GM12864 (cell line): ENCODE measurements at regions not wholly inside any gene's neighbourhood (a gene's known extent, or its start where the extent isn't known, plus 50 kb on each side); places are given as distances from the start of the nearest gene placed in this dataset.

Source experiments
- DNase-seq: peaks from one replicate; pipeline ENCODE4 v3.0.0-alpha.2; 2011; ENCODE audit warnings: low read depth
- H3K4me3 ChIP-seq: 2 replicates; pipeline ENCODE4 v1.5.1; 2011; ENCODE audit warnings: mild to moderate bottlenecking, low read depth, low read length, control low read depth
- TF ChIP-seq, protein P1 (sequence below): IDR thresholded peaks from 2 replicates; pipeline ENCODE4 v1.5.1; 2011; ENCODE audit warnings: low read depth, mild to moderate bottlenecking, moderate library complexity, low read length, control low read depth, inconsistent platforms; ENCODE audit errors: missing control alignments

GRCh38 chr10:124176349-124177179 lies 83.2 kb upstream of the CHST15 start:
- TF ChIP-seq, protein P1, sequence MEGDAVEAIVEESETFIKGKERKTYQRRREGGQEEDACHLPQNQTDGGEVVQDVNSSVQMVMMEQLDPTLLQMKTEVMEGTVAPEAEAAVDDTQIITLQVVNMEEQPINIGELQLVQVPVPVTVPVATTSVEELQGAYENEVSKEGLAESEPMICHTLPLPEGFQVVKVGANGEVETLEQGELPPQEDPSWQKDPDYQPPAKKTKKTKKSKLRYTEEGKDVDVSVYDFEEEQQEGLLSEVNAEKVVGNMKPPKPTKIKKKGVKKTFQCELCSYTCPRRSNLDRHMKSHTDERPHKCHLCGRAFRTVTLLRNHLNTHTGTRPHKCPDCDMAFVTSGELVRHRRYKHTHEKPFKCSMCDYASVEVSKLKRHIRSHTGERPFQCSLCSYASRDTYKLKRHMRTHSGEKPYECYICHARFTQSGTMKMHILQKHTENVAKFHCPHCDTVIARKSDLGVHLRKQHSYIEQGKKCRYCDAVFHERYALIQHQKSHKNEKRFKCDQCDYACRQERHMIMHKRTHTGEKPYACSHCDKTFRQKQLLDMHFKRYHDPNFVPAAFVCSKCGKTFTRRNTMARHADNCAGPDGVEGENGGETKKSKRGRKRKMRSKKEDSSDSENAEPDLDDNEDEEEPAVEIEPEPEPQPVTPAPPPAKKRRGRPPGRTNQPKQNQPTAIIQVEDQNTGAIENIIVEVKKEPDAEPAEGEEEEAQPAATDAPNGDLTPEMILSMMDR = no peak
- no peak for DNase-seq
- H3K4me3 ChIP-seq = no peak overlapping the region

- no peak overlapping the region for H3K4me3 ChIP-seq
- DNase-seq = no peak
- TF ChIP-seq, protein P1 = no peak
Observed at GRCh38 chr10:124175701-124176348, 82.4 kb upstream of the CHST15 start.

GRCh38 chr10:124174673-124175645 lies 81.6 kb upstream of the CHST15 start:
- DNase-seq = no peak
- TF ChIP-seq, protein P1 = no peak
- H3K4me3 ChIP-seq = no peak overlapping the region

GRCh38 chr10:124174071-124174566 lies 80.7 kb upstream of the CHST15 start:
- H3K4me3 ChIP-seq = no peak overlapping the region
- TF ChIP-seq, protein P1 = no peak
- no peak for DNase-seq

DNA sequence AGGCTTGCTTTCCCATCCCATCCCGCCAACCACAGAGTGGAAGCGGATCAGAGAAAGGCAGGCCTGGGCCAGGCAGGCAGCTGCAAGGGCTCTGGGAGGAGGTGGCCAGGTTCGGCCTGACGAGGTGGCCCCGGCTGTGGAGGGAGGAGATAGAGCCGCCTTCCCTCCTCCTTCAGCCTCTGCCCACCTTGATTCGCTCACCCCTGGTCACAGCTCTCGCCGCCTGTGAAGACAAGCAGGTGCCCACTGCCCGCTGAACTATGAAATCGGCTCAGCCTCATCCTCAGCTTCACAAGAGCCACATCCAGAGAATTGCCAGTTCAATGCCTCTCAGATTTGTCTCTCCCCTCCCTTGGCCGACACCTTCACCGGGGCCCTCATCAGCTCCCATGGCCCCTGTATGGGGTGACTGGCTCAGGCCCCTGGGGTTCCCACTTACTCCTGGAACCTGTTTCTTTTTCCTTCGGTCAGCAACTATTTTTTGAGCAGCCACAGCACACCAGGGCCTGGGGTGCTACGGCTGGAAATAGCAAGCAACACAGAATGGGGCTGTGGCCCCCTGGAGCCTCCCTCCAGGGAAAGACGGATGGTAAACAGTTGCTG lies 80.0 kb upstream of the CHST15 start:
- TF ChIP-seq, protein P1 = no peak
- H3K4me3 ChIP-seq = no peak overlapping the region
- DNase-seq = no peak
